ENCODE measurements at regions not wholly inside any gene's neighbourhood (a gene's known extent, or its start where the extent isn't known, plus 50 kb on each side); places are given as distances from the start of the nearest gene placed in this dataset.
A peak's percentile ranks its signal among the peaks of the same experiment; 100 is the strongest.

DNA sequence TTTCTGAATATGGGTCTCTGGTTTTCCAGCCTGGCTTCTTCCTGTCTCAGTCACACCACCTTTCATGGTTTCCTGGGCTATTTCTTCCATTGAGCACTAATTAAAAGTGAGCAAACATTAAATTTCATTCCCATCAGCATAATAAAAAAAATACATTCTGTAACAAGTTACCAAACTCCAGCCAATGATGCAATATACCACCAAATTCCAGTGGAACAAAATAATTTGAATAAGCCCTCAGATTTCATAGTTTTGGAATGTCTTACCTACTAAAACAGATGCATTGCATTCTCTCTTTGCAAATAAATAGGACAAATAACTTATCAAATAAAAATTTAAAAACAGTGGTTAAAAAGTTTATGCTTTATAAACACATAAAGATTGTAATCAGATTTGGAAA is 97.8 kb upstream of the PRDM1 start:
- Histone ChIP-seq H3K9me3 (no peaks in the 10 kb centered on the region), H3K4me3 (replicated peaks in 1 of 3) (no peak overlapping the region), H3K27me3 (no peaks in the 10 kb centered on the region), H3K36me3 (no peaks in the 10 kb centered on the region), H3K4me1 (peaks cover 4 to 9% of the 10 kb centered on the region in 2 donors), H3K27ac (no peak overlapping the region)
- intact Hi-C loops (cut with DNase I), result loop anchor here (10.0 kb wide), 3 partner anchors 86 to 254 kb away; no protein-coding TSS in a partner anchor
- TF ChIP-seq, protein P1, sequence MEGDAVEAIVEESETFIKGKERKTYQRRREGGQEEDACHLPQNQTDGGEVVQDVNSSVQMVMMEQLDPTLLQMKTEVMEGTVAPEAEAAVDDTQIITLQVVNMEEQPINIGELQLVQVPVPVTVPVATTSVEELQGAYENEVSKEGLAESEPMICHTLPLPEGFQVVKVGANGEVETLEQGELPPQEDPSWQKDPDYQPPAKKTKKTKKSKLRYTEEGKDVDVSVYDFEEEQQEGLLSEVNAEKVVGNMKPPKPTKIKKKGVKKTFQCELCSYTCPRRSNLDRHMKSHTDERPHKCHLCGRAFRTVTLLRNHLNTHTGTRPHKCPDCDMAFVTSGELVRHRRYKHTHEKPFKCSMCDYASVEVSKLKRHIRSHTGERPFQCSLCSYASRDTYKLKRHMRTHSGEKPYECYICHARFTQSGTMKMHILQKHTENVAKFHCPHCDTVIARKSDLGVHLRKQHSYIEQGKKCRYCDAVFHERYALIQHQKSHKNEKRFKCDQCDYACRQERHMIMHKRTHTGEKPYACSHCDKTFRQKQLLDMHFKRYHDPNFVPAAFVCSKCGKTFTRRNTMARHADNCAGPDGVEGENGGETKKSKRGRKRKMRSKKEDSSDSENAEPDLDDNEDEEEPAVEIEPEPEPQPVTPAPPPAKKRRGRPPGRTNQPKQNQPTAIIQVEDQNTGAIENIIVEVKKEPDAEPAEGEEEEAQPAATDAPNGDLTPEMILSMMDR (IDR thresholded peaks at IDR 0.05), result no peak
- TF ChIP-seq POLR2A (IDR thresholded peaks at IDR 0.05), result no peak
- DNase-seq, result no peak

DNA sequence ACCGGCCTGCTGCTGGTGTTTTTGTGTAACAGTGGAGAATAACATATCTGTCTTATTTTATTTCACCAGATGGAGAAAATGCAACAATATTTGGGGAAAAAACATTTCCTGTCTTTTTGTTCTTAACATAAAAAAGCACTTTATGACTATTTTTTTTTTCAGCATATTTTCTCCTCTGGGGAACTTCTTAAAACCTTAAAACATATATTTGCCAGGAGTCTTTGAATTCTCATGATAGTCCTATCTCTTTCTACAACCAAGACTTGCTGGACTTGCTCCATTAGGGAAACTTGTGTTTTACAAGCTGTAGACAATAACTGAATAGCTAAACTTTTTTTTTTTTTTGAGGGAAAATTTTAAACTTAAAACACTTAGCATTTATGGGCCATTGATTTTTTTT is 98.6 kb upstream of the PRDM1 start:
- TF ChIP-seq POLR2A (IDR thresholded peaks at IDR 0.05), result no peak
- TF ChIP-seq, protein P1 (IDR thresholded peaks at IDR 0.05), result no peak
- H3K4me1 ChIP-seq, result peaks cover 4 to 9% of the 10 kb centered on the region in 2 donors
- H3K9me3 ChIP-seq, result no peaks in the 10 kb centered on the region
- H3K27ac ChIP-seq, result no peak overlapping the region
- intact Hi-C loops (cut with DNase I), result loop anchor here (10.0 kb wide), 3 partner anchors 87 to 253 kb away; no protein-coding TSS in a partner anchor
- no peaks in the 10 kb centered on the region for H3K27me3 ChIP-seq
- WGBS, 2 donors, result 74 to 76% methylated on average over 1 of the region's 1 CpG
- no peak for DNase-seq
- H3K4me3 ChIP-seq (replicated peaks in 1 of 3), result no peak overlapping the region
- no peaks in the 10 kb centered on the region for H3K36me3 ChIP-seq

DNA sequence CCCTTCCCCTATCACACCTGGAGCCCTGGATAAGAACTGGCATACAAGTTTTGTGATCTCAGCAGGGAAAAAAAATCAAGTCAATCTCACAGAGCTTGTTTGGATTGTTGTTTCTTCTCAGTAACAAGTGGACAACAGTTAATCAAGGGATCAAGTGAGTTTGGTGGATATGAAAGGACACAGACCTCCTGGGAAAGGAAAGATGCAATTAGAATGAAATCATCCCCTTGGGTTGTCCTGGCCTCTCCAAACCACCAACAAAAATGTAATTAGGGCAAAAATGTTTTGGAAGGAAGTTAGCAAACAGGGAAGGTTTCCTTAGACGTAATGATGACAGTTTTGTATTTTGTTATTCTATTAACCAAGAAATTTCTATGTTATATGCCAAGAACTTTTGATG is 99.1 kb upstream of the PRDM1 start:
- peaks cover 4 to 9% of the 10 kb centered on the region in 2 donors for H3K4me1 ChIP-seq
- no peak overlapping the region for H3K27ac ChIP-seq
- H3K36me3 ChIP-seq, result no peaks in the 10 kb centered on the region
- no peaks in the 10 kb centered on the region for H3K9me3 ChIP-seq
- 78 to 82% methylated on average over 1 of the region's 1 CpG for WGBS, 2 donors
- no peaks in the 10 kb centered on the region for H3K27me3 ChIP-seq
- intact Hi-C loops (cut with DNase I), result loop anchor here (10.0 kb wide), 3 partner anchors 88 to 252 kb away; no protein-coding TSS in a partner anchor
- DNase-seq, result no peak
- no peak overlapping the region for H3K4me3 ChIP-seq (replicated peaks in 1 of 3)
- no peak for TF ChIP-seq POLR2A (IDR thresholded peaks at IDR 0.05)
- TF ChIP-seq, protein P1 (IDR thresholded peaks at IDR 0.05), result no peak

DNA sequence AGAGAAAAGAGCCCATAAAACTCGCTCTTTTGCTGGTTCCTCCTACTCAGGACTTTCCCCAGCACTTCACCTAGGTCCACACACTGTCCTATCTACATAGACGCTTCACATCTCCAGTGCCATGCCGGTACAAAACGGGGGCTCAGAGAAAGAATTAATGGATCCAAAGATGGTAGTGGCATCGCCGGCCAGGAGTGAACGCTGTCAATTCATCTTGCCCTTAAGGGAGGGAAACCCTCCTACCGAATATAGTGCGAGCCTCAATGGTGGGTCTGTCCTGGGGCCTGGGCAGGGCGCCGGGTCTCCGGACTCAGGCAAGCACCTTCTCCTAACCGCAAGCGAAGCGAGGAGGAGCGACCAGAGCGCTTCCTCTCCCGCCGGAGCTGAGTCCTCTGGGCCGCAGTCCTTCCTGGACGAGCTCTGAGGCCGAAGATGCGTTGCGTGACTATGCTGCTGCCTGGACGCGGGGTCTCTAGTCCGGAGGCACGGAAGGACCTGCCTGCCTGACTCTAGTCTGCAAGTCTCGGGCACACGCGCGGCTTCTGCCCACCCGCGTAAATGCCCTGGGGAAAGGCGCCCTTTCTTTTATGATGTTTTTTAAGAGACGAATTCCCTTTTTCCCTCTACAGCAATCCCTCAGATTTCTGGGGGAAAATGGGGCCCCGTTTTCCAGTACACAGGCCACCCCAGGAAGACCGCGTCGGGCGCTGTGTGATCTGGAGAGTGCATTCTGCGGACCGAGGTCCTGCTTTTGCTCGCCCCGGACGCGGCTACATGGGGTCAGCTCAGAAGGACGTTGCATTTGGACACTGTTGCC is 100.1 kb upstream of the PRDM1 start:
- Histone ChIP-seq H3K4me1 (peaks cover 10 to 17% of the 10 kb centered on the region in 2 donors), H3K27ac (no peak overlapping the region), H3K27me3 (no peaks in the 10 kb centered on the region), H3K36me3 (no peaks in the 10 kb centered on the region), H3K9me3 (no peaks in the 10 kb centered on the region), H3K4me3 (replicated peaks in 1 of 3) (no peak overlapping the region)
- peak in 1 of 2 donors; percentile 2 for DNase-seq
- intact Hi-C loops (cut with DNase I), result loop anchor here (10.0 kb wide), 3 partner anchors 89 to 251 kb away; no protein-coding TSS in a partner anchor
- WGBS, 2 donors, result 42 to 43% methylated on average over 24 to 37 of the region's 48 CpGs
- TF ChIP-seq, protein P1 (IDR thresholded peaks at IDR 0.05), result no peak
- TF ChIP-seq POLR2A (IDR thresholded peaks at IDR 0.05), result no peak

All from thyroid gland (tissue), 4 donors.